NCI-H2081 (cell line): ENCODE measurements at regions not wholly inside any gene's neighbourhood (a gene's known extent, or its start where the extent isn't known, plus 50 kb on each side); places are given as distances from the start of the nearest gene placed in this dataset.
"Not testable (repeated sequence)": the region's sequence is repeated elsewhere in the genome, so short reads cannot be mapped to it uniquely, and the experiment has no call there.

ENCODE experiments used
- DNase-seq, 2 experiments: peaks; one replicate each; lab custom pipeline; 2025; lab: John Stamatoyannopoulos, UW

- no peak for DNase-seq
Measured at GRCh38 chr5:14054965-14055963, 87.9 kb upstream of the TRIO start.

- no peak for DNase-seq
Measured at GRCh38 chr5:14054111-14054854, 88.9 kb upstream of the TRIO start.

GRCh38 chr5:14050821-14051220 lies 92.3 kb upstream of the TRIO start:
- no peak for DNase-seq

GRCh38 chr5:14048434-14048833 lies 94.7 kb upstream of the TRIO start:
- DNase-seq: no peak

GRCh38 chr5:14041528-14042192 lies 97.2 kb upstream of the DNAH5 start:
- no peak for DNase-seq

GRCh38 chr5:14040542-14040941 lies 96.1 kb upstream of the DNAH5 start:
- no peak for DNase-seq

GRCh38 chr5:14039576-14039975 lies 95.1 kb upstream of the DNAH5 start:
- no peak for DNase-seq

- DNase-seq: no peak
Measured at GRCh38 chr5:14039063-14039462, 94.6 kb upstream of the DNAH5 start.

- no peak for DNase-seq
Measured at GRCh38 chr5:14038341-14038959, 94.0 kb upstream of the DNAH5 start.

- DNase-seq: no peak
Measured at GRCh38 chr5:14036947-14037346, 92.5 kb upstream of the DNAH5 start.

GRCh38 chr5:14036514-14036913 lies 92.0 kb upstream of the DNAH5 start:
- no peak for DNase-seq

GRCh38 chr5:14035859-14036503 lies 91.5 kb upstream of the DNAH5 start:
- DNase-seq: no peak

GRCh38 chr5:14034963-14035362 lies 90.5 kb upstream of the DNAH5 start:
- no peak for DNase-seq

- DNase-seq: no peak
Measured at GRCh38 chr5:14032918-14033317, 88.4 kb upstream of the DNAH5 start.

GRCh38 chr5:14028938-14029584 lies 84.6 kb upstream of the DNAH5 start:
- peak; percentile 80 to 92 for DNase-seq

- DNase-seq: no peak
Measured at GRCh38 chr5:14028188-14028587, 83.7 kb upstream of the DNAH5 start.

GRCh38 chr5:14025569-14026286 lies 81.2 kb upstream of the DNAH5 start:
- DNase-seq: no peak

GRCh38 chr5:14022971-14023370 lies 78.5 kb upstream of the DNAH5 start:
- no peak for DNase-seq

- DNase-seq: not testable (repeated sequence)
Measured at GRCh38 chr5:14020944-14021343, 76.5 kb upstream of the DNAH5 start.

- no peak for DNase-seq
Measured at GRCh38 chr5:14019768-14020290, 75.3 kb upstream of the DNAH5 start.
